HepG2 (cell line): ENCODE measurements at regions not wholly inside any gene's neighbourhood (a gene's known extent, or its start where the extent isn't known, plus 50 kb on each side); places are given as distances from the start of the nearest gene placed in this dataset.
A peak's percentile ranks its signal among the peaks of the same experiment; 100 is the strongest.

Experiments used
- ATAC-seq: fragments of 200-7000 bp; cut with Tn5 transposase; 3 replicates; pipeline ENCODE4 v1.9.1; 2020; ENCODE audit warnings: mild to moderate bottlenecking, moderate library complexity
- BruUV-seq: library from RNA; stranded (reverse); fragments of 400-500 nt; replicated peaks from 2 replicates; lab custom pipeline; 2021; lab: Mats Ljungman, UMichigan
- CTCF ChIA-PET: fragments of 300-600 bp; formaldehyde crosslinking; extraction: SDS; loops from one replicate; lab custom pipeline; 2021; ENCODE audit warnings: low total read pairs, inconsistent platforms, low intra/inter-chr PET ratio; lab: Yijun Ruan, JAX
- POLR2A ChIA-PET: fragments of 350-600 bp; sonication (Branson Sonifier 250); formaldehyde crosslinking; loops from one replicate; lab custom pipeline; 2020; ENCODE audit warnings: antibody characterized with exemption, inconsistent platforms; lab: Yijun Ruan, JAX
- DNase-seq: peaks from one replicate; pipeline ENCODE4 v3.0.0-alpha.2; 2015; ENCODE audit warnings: low spot score
- FAIRE-seq: peaks from 3 replicates; lab custom pipeline; 2011; peaks lifted over from hg19 to GRCh38; lab: Jason Lieb, UNC
- H2AFZ ChIP-seq: one replicate; pipeline ENCODE4 v1.6.1; 2011; ENCODE audit warnings: low read length, inconsistent platforms
- H3K27ac ChIP-seq: fragments of 300-600 bp; 3 replicates; pipeline ENCODE4 v1.8.0; 2011; ENCODE audit warnings: mixed run types, mild to moderate bottlenecking, mixed read lengths, low read length, inconsistent platforms; ENCODE audit not compliant: insufficient read depth; ENCODE audit errors: extremely low read length
- H3K27me3 ChIP-seq, 2 experiments: fragments of 200-600 bp in 1 of 2; 2 replicates in 1 of 2; 3 replicates in 1 of 2; pipeline versions ENCODE4 v1.6.0 to v1.8.0; 2011; ENCODE audit warnings: low read length in 2 of 2, mild to moderate bottlenecking in 2 of 2, moderate library complexity in 2 of 2, inconsistent platforms in 1 of 2; ENCODE audit not compliant: insufficient read depth in 2 of 2, control insufficient read depth in 1 of 2
- H3K36me3 ChIP-seq, 2 experiments: fragments of 200-600 bp in 1 of 2; replicated peaks in 1 of 2; 2 replicates in 1 of 2; 3 replicates in 1 of 2; pipeline versions ENCODE4 v1.5.1 to v1.8.0; 2011; ENCODE audit warnings: low read length in 2 of 2, inconsistent platforms in 1 of 2; ENCODE audit not compliant: insufficient read depth in 2 of 2, control insufficient read depth in 1 of 2
- H3K4me1 ChIP-seq: 2 replicates; pipeline ENCODE4 v1.5.1; 2012; ENCODE audit warnings: low read length, inconsistent platforms; ENCODE audit not compliant: insufficient read depth
- H3K4me2 ChIP-seq: 2 replicates; pipeline ENCODE4 v1.6.0; 2011; ENCODE audit warnings: low read depth, low read length, inconsistent platforms
- H3K4me3 ChIP-seq, 3 experiments: fragments of 200-600 bp in 1 of 3; sonication (generic), shearing (Covaris generic) in 1 of 3; replicated peaks in 1 of 3; 2 replicates each; pipeline ENCODE4 v1.5.1; 2011 to 2016; ENCODE audit warnings: low read length in 3 of 3, inconsistent platforms in 2 of 3, low read depth in 2 of 3, mild to moderate bottlenecking in 2 of 3, control low read depth in 1 of 3, mixed read lengths in 1 of 3; ENCODE audit not compliant: insufficient read depth in 1 of 3
- H3K79me2 ChIP-seq: one replicate; pipeline ENCODE4 v1.6.1; 2011; ENCODE audit warnings: low read length, inconsistent platforms; ENCODE audit not compliant: insufficient read depth
- H3K9ac ChIP-seq: 2 replicates; pipeline ENCODE4 v1.6.0; 2011; ENCODE audit warnings: mild to moderate bottlenecking, low read depth, low read length, inconsistent platforms; ENCODE audit not compliant: insufficient read depth
- H3K9me3 ChIP-seq: 2 replicates; pipeline ENCODE4 v1.5.1; 2012; ENCODE audit warnings: mild to moderate bottlenecking, low read length
- H4K20me1 ChIP-seq: 2 replicates; pipeline ENCODE4 v1.6.0; 2011; ENCODE audit warnings: inconsistent platforms, mild to moderate bottlenecking, low read length, moderate library complexity; ENCODE audit not compliant: insufficient read depth
- ATF7 ChIP-seq, 2 experiments: fragments of 450-650 bp in 1 of 2; sonication (generic) in 1 of 2; formaldehyde crosslinking in 1 of 2; IDR thresholded peaks; 2 replicates each; pipeline versions ENCODE4 v1.4.0 to v1.6.1; 2016 to 2020; ENCODE audit warnings: antibody characterized with exemption in 1 of 2, mild to moderate bottlenecking in 1 of 2, missing genetic modification reagents in 1 of 2
- CREB1 ChIP-seq, 2 experiments: fragments of 450-650 bp in 1 of 2; IDR thresholded peaks; 2 replicates each; pipeline ENCODE4 v1.6.1; 2016 to 2017; ENCODE audit warnings: control low read depth in 1 of 2, mild to moderate bottlenecking in 1 of 2, missing compliant biosample characterization in 1 of 2, missing genetic modification characterization in 1 of 2
- HNF4G ChIP-seq, 2 experiments: sonication (generic) in 1 of 2; formaldehyde crosslinking in 1 of 2; IDR thresholded peaks; 2 replicates each; pipeline versions ENCODE4 v1.4.0 to v1.6.1; 2011 to 2020; ENCODE audit warnings: borderline replicate concordance in 2 of 2, low read depth in 2 of 2, mild to moderate bottlenecking in 2 of 2, low read length in 1 of 2, missing genetic modification reagents in 1 of 2, moderate library complexity in 1 of 2
- HNRNPUL1 ChIP-seq: fragments of 200-400 bp; formaldehyde crosslinking; IDR thresholded peaks from 2 replicates; pipeline ENCODE4 v1.6.1; 2017; ENCODE audit warnings: low read depth, mild to moderate bottlenecking, low read length, moderate library complexity
- KLF13 ChIP-seq: sonication (generic); formaldehyde crosslinking; IDR thresholded peaks from 2 replicates; pipeline ENCODE4 v1.4.0; 2020; ENCODE audit warnings: mild to moderate bottlenecking, missing genetic modification reagents
- MBD4 ChIP-seq: IDR thresholded peaks from 2 replicates; pipeline ENCODE4 v1.6.1; 2012; ENCODE audit warnings: low read length, inconsistent platforms, borderline replicate concordance
- NFE2 ChIP-seq: sonication (generic); formaldehyde crosslinking; IDR thresholded peaks from 2 replicates; pipeline ENCODE4 v1.4.0; 2020; ENCODE audit warnings: missing genetic modification reagents
- NFIC ChIP-seq: IDR thresholded peaks from 2 replicates; pipeline ENCODE4 v1.6.1; 2012; ENCODE audit warnings: mild to moderate bottlenecking, low read length, inconsistent platforms
- TFDP2 ChIP-seq: sonication (generic); formaldehyde crosslinking; IDR thresholded peaks from 2 replicates; pipeline ENCODE4 v1.4.0; 2020; ENCODE audit warnings: missing genetic modification reagents
- ZBTB1 ChIP-seq: sonication (generic); formaldehyde crosslinking; IDR thresholded peaks from 2 replicates; pipeline ENCODE4 v1.4.0; 2020; ENCODE audit warnings: missing genetic modification reagents, borderline replicate concordance
- ZBTB3 ChIP-seq: sonication (generic); formaldehyde crosslinking; IDR thresholded peaks from 2 replicates; pipeline ENCODE4 v1.4.0; 2020; ENCODE audit warnings: low read depth, mild to moderate bottlenecking, moderate library complexity, missing genetic modification reagents, borderline replicate concordance
- ZNF292 ChIP-seq: sonication (generic); formaldehyde crosslinking; IDR thresholded peaks from 2 replicates; pipeline ENCODE4 v1.8.1; 2022; ENCODE audit warnings: mild to moderate bottlenecking, low read depth, missing genetic modification reagents, borderline replicate concordance
- ZNF496 ChIP-seq: sonication (generic); formaldehyde crosslinking; IDR thresholded peaks from 2 replicates; pipeline ENCODE4 v1.8.1; 2023; ENCODE audit warnings: mild to moderate bottlenecking, moderate library complexity, missing genetic modification reagents; ENCODE audit not compliant: insufficient replicate concordance
- ZNF549 ChIP-seq: sonication (generic); formaldehyde crosslinking; IDR thresholded peaks from 2 replicates; pipeline ENCODE4 v1.5.0; 2020; ENCODE audit warnings: missing genetic modification reagents
- ZSCAN21 ChIP-seq: sonication (generic); formaldehyde crosslinking; IDR thresholded peaks from 2 replicates; pipeline ENCODE4 v1.8.0; 2022; ENCODE audit warnings: mild to moderate bottlenecking, missing genetic modification reagents, moderate library complexity, borderline replicate concordance
- ZSCAN5A ChIP-seq: sonication (generic); formaldehyde crosslinking; IDR thresholded peaks from 2 replicates; pipeline ENCODE4 v1.8.0; 2022; ENCODE audit warnings: mild to moderate bottlenecking, missing genetic modification reagents, borderline replicate concordance
- WGBS: methylation state at CpG from one replicate; pipeline ENCODE4 v1.1.6; 2017; ENCODE audit warnings: low lambda C conversion rate; 5-methylcytosine and 5-hydroxymethylcytosine counted together
- in situ Hi-C: cut with HindIII; loops from 2 replicates; pipeline ENCODE4 v1.10.0; 2017; ENCODE audit warnings: low pct_unique_long_range_greater_than_20kb; ENCODE audit not compliant: extremely low pct_ligation_motif_present
- intact Hi-C: fragments of 100-400 bp; cut with micrococcal nuclease; formaldehyde crosslinking; loops from one replicate; pipeline ENCODE4 v1.10.0; 2022; ENCODE audit not compliant: unreplicated experiment

- no peaks in the 10 kb centered on the region for H3K4me1 ChIP-seq
- no peaks in the 10 kb centered on the region for H3K36me3 ChIP-seq
- no peak overlapping the region for H3K9ac ChIP-seq
- intact Hi-C loops, result no loop called here
- POLR2A ChIA-PET, result no interaction called here
- H3K9me3 ChIP-seq, result peaks cover 82% of the 10 kb centered on the region
- H3K27ac ChIP-seq, result no peak overlapping the region
- TF ChIP-seq ATF7 (IDR thresholded peaks at IDR 0.05), result peak; percentile 97
- no peak for TF ChIP-seq ATF7 (CRISPR knock-in tag; IDR thresholded peaks at IDR 0.05)
- no peak for TF ChIP-seq NFE2 (CRISPR knock-in tag)
- TF ChIP-seq CREB1 (IDR thresholded peaks at IDR 0.05), result peak; percentile 97
- no peak for TF ChIP-seq CREB1 (CRISPR knock-in tag; IDR thresholded peaks at IDR 0.05)
- no peak overlapping the region for H3K4me2 ChIP-seq
- H2AFZ ChIP-seq, result no peak overlapping the region
- no peak overlapping the region for H3K4me3 ChIP-seq
- CTCF ChIA-PET, result no interaction called here
- no peaks in the 10 kb centered on the region for H4K20me1 ChIP-seq
- H3K79me2 ChIP-seq, result no peaks in the 10 kb centered on the region
- WGBS, result 19% methylated on average over 12 of the region's 13 CpGs
- in situ Hi-C loops, result no loop called here
- ATAC-seq (no peak), DNase-seq (no peak), FAIRE-seq (no peak)
- no peaks in the 10 kb centered on the region for H3K27me3 ChIP-seq
- BruUV-seq, result no TSS peak
These were observed 584.3 kb upstream of the ADAMTS16 start for GRCh38 chr5:4555725-4556285.

GRCh38 chr5:4561403-4561802, 578.7 kb upstream of the ADAMTS16 start:
- Histone ChIP-seq H3K79me2 (no peaks in the 10 kb centered on the region), H3K27ac (no peak overlapping the region), H3K4me1 (no peaks in the 10 kb centered on the region), H3K9ac (no peak overlapping the region), H3K4me3 (no peak overlapping the region), H3K36me3 (no peaks in the 10 kb centered on the region), H2AFZ (no peak overlapping the region), H4K20me1 (no peaks in the 10 kb centered on the region), H3K4me2 (no peak overlapping the region), H3K9me3 (peaks cover 72% of the 10 kb centered on the region), H3K27me3 (no peaks in the 10 kb centered on the region)
- POLR2A ChIA-PET, result no interaction called here
- DNase-seq (no peak), ATAC-seq (no peak), FAIRE-seq (no peak)
- in situ Hi-C loops, result no loop called here
- intact Hi-C loops, result no loop called here
- BruUV-seq, result no TSS peak
- 4% methylated on average over 4 of the region's 4 CpGs for WGBS
- CTCF ChIA-PET, result no interaction called here
- TF ChIP-seq ZBTB1 (CRISPR knock-in tag) (no peak), ZBTB3 (CRISPR knock-in tag) (no peak), ZNF549 (CRISPR knock-in tag) (no peak), NFIC (no peak), ZSCAN5A (CRISPR knock-in tag) (no peak), KLF13 (CRISPR knock-in tag) (no peak), TFDP2 (CRISPR knock-in tag) (no peak), HNF4G (IDR thresholded peaks at IDR 0.05; ENCODE audit: borderline replicate concordance, low read depth, low read length) (no peak), HNF4G (CRISPR knock-in tag; IDR thresholded peaks at IDR 0.05; ENCODE audit: borderline replicate concordance, low read depth) (no peak), ZSCAN21 (CRISPR knock-in tag) (no peak), MBD4 (no peak), ZNF496 (CRISPR knock-in tag) (no peak), ZNF292 (CRISPR knock-in tag) (no peak), HNRNPUL1 (no peak)
